ENCODE measurements at regions not wholly inside any gene's neighbourhood (a gene's known extent, or its start where the extent isn't known, plus 50 kb on each side); places are given as distances from the start of the nearest gene placed in this dataset.

GRCh38 chr4:53861856-53862610, 202.4 kb downstream of the CHIC2 start:
- no peaks in the 10 kb centered on the region for H3K9me3 ChIP-seq
- H3K4me1 ChIP-seq, result no peaks in the 10 kb centered on the region
- ATAC-seq (peak; percentile 72), DNase-seq (no peak)
- TF ChIP-seq CTCF (IDR thresholded peaks at IDR 0.05), result no peak
- intact Hi-C loops (cut with DNase I), result no loop called here
- H3K27ac ChIP-seq, result peak overlapping the region; percentile 9 to 21
- H3K4me3 ChIP-seq, result no peak overlapping the region
- no peaks in the 10 kb centered on the region for H3K36me3 ChIP-seq
- H3K27me3 ChIP-seq, result no peaks in the 10 kb centered on the region

- DNase-seq (no peak), ATAC-seq (no peak)
- Histone ChIP-seq H3K27ac (no peak overlapping the region), H3K9me3 (no peaks in the 10 kb centered on the region), H3K4me1 (no peaks in the 10 kb centered on the region), H3K4me3 (no peak overlapping the region), H3K36me3 (no peaks in the 10 kb centered on the region), H3K27me3 (no peaks in the 10 kb centered on the region)
- intact Hi-C loops (cut with DNase I), result no loop called here
- no peak for TF ChIP-seq CTCF (IDR thresholded peaks at IDR 0.05)
Measured at GRCh38 chr4:53859305-53859704, 205.1 kb downstream of the CHIC2 start.

- H3K27ac ChIP-seq, result no peak overlapping the region
- no peaks in the 10 kb centered on the region for H3K36me3 ChIP-seq
- DNase-seq (no peak), ATAC-seq (no peak)
- no peaks in the 10 kb centered on the region for H3K4me1 ChIP-seq
- no peaks in the 10 kb centered on the region for H3K9me3 ChIP-seq
- intact Hi-C loops (cut with DNase I), result no loop called here
- no peak for TF ChIP-seq CTCF (IDR thresholded peaks at IDR 0.05)
- no peaks in the 10 kb centered on the region for H3K27me3 ChIP-seq
- no peak overlapping the region for H3K4me3 ChIP-seq
Measured at GRCh38 chr4:53858744-53859143, 205.7 kb downstream of the CHIC2 start.

- Histone ChIP-seq H3K4me3 (no peak overlapping the region), H3K4me1 (no peaks in the 10 kb centered on the region), H3K36me3 (no peaks in the 10 kb centered on the region), H3K27ac (no peak overlapping the region), H3K9me3 (no peaks in the 10 kb centered on the region), H3K27me3 (no peaks in the 10 kb centered on the region)
- no peak for TF ChIP-seq CTCF (IDR thresholded peaks at IDR 0.05)
- ATAC-seq (peak; percentile 78), DNase-seq (peak in 2 of 4 donors; percentile 67 to 73)
- intact Hi-C loops (cut with DNase I), result no loop called here
Measured at GRCh38 chr4:53855581-53856250, 208.7 kb downstream of the CHIC2 start.

GRCh38 chr4:53854991-53855568, 209.3 kb downstream of the CHIC2 start:
- intact Hi-C loops (cut with DNase I), result no loop called here
- Histone ChIP-seq H3K36me3 (no peaks in the 10 kb centered on the region), H3K4me1 (no peaks in the 10 kb centered on the region), H3K27me3 (no peaks in the 10 kb centered on the region), H3K9me3 (no peaks in the 10 kb centered on the region), H3K4me3 (no peak overlapping the region), H3K27ac (no peak overlapping the region)
- TF ChIP-seq CTCF (IDR thresholded peaks at IDR 0.05), result no peak
- no peak for DNase-seq
- peak; percentile 41 for ATAC-seq

All from left lung (tissue), 4 donors.